ENCODE measurements at regions not wholly inside any gene's neighbourhood (a gene's known extent, or its start where the extent isn't known, plus 50 kb on each side); places are given as distances from the start of the nearest gene placed in this dataset.

DNA sequence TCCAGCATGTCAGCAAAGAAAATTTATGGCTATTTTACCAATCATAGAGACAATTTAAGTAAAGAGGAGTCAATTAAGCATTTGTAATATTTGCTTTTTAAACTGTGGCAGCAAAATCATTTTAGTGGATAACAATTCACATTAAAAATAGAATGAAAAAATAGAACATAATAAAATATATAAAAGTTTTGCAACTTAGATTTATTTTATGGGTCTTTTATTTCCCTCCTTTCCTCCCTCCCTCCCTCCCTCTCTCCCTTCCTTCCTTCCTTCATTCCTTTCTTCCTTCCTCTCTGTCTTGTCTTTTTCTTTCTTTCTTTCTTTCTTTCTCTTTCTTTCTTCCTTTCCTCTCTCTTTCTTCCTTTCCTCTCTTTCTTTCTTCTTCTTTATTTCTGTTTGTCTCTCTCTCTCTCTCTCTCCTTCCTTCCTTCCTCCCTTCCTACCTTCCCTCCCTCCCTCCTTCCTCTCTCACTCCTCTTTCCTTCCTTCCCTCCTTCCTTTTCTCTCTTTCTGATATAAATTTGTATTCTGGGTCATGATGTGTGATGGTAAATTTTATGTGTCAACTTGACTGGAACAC, 610.9 kb upstream of the CITED2 start:
- H3K27ac ChIP-seq (ENCODE audit: low read length) = no peak overlapping the region
- no peak overlapping the region for H3K9ac ChIP-seq (ENCODE audit: low read length)
- no peaks in the 10 kb centered on the region for H3K36me3 ChIP-seq (replicated peaks; ENCODE audit: insufficient read depth, low read length)
- H3K4me1 ChIP-seq (ENCODE audit: low read length) = no peaks in the 10 kb centered on the region
- H3K79me2 ChIP-seq (ENCODE audit: low read length) = no peaks in the 10 kb centered on the region
- TF ChIP-seq EZH2phosphoT487 (IDR thresholded peaks at IDR 0.05; ENCODE audit: low read length) (no peak), EZH2 (optimal IDR thresholded peaks at IDR 0.05; ENCODE audit: low read depth, low read length) (no peak)
- TF ChIP-seq, protein P1, sequence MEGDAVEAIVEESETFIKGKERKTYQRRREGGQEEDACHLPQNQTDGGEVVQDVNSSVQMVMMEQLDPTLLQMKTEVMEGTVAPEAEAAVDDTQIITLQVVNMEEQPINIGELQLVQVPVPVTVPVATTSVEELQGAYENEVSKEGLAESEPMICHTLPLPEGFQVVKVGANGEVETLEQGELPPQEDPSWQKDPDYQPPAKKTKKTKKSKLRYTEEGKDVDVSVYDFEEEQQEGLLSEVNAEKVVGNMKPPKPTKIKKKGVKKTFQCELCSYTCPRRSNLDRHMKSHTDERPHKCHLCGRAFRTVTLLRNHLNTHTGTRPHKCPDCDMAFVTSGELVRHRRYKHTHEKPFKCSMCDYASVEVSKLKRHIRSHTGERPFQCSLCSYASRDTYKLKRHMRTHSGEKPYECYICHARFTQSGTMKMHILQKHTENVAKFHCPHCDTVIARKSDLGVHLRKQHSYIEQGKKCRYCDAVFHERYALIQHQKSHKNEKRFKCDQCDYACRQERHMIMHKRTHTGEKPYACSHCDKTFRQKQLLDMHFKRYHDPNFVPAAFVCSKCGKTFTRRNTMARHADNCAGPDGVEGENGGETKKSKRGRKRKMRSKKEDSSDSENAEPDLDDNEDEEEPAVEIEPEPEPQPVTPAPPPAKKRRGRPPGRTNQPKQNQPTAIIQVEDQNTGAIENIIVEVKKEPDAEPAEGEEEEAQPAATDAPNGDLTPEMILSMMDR (IDR thresholded peaks at IDR 0.05; ENCODE audit: low read length) = no peak
- no peak for DNase-seq
- no peaks in the 10 kb centered on the region for H3F3A ChIP-seq (ENCODE audit: insufficient read depth, low read length)
- no peaks in the 10 kb centered on the region for H3K9me2 ChIP-seq (replicated peaks; ENCODE audit: insufficient read depth, low read length)
- H2AFZ ChIP-seq (ENCODE audit: low read length) = no peak overlapping the region
- H4K20me1 ChIP-seq (ENCODE audit: insufficient read depth, low read length) = no peaks in the 10 kb centered on the region
- no peak overlapping the region for H3K4me2 ChIP-seq (ENCODE audit: low read depth, low read length)
- no peaks in the 10 kb centered on the region for H3K9me3 ChIP-seq (replicated peaks; ENCODE audit: insufficient read depth, low read length)
- no peaks in the 10 kb centered on the region for H3K27me3 ChIP-seq (replicated peaks; ENCODE audit: insufficient read depth, low read length)
- no peak overlapping the region for H3K4me3 ChIP-seq (ENCODE audit: low read length)

DNA sequence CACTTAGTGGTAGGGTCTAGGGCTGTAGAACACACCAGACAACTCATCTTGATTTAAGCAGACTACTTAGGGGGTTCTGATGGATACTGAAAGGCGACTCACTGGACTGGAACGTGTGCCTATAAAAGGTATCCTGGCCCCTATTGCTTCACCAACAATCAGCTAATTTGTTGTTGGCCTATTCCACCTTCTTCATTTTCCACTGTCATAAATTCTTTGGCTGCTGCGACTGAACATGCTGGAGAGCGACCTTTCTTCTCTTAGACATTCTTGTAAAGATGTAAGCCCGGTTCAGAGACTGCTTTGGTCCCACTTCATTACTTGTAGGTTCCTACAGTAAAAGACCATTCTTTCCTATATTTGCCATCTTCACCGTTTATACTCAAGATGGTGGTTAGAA, 609.9 kb upstream of the CITED2 start:
- Histone ChIP-seq H4K20me1 (ENCODE audit: insufficient read depth, low read length) (no peaks in the 10 kb centered on the region), H3K4me3 (ENCODE audit: low read length) (no peak overlapping the region), H3K4me1 (ENCODE audit: low read length) (no peaks in the 10 kb centered on the region), H3K36me3 (replicated peaks; ENCODE audit: insufficient read depth, low read length) (no peaks in the 10 kb centered on the region), H3K4me2 (ENCODE audit: low read depth, low read length) (no peak overlapping the region), H3K79me2 (ENCODE audit: low read length) (no peaks in the 10 kb centered on the region), H2AFZ (ENCODE audit: low read length) (no peak overlapping the region), H3F3A (ENCODE audit: insufficient read depth, low read length) (no peaks in the 10 kb centered on the region), H3K9me2 (replicated peaks; ENCODE audit: insufficient read depth, low read length) (no peaks in the 10 kb centered on the region), H3K9me3 (replicated peaks; ENCODE audit: insufficient read depth, low read length) (no peaks in the 10 kb centered on the region), H3K27me3 (replicated peaks; ENCODE audit: insufficient read depth, low read length) (no peaks in the 10 kb centered on the region), H3K27ac (ENCODE audit: low read length) (no peak overlapping the region), H3K9ac (ENCODE audit: low read length) (no peak overlapping the region)
- TF ChIP-seq EZH2phosphoT487 (IDR thresholded peaks at IDR 0.05; ENCODE audit: low read length) = no peak
- TF ChIP-seq EZH2 (optimal IDR thresholded peaks at IDR 0.05; ENCODE audit: low read depth, low read length) = no peak
- TF ChIP-seq, protein P1 (IDR thresholded peaks at IDR 0.05; ENCODE audit: low read length) = no peak
- DNase-seq = no peak

GRCh38 chr6:139983555-139984276, 609.3 kb upstream of the CITED2 start:
- no peak for DNase-seq
- no peaks in the 10 kb centered on the region for H3K4me1 ChIP-seq (ENCODE audit: low read length)
- no peaks in the 10 kb centered on the region for H3K27me3 ChIP-seq (replicated peaks; ENCODE audit: insufficient read depth, low read length)
- TF ChIP-seq, protein P1 (IDR thresholded peaks at IDR 0.05; ENCODE audit: low read length) = no peak
- no peak for TF ChIP-seq EZH2 (optimal IDR thresholded peaks at IDR 0.05; ENCODE audit: low read depth, low read length)
- no peak for TF ChIP-seq EZH2phosphoT487 (IDR thresholded peaks at IDR 0.05; ENCODE audit: low read length)
- no peak overlapping the region for H3K4me2 ChIP-seq (ENCODE audit: low read depth, low read length)
- H3K36me3 ChIP-seq (replicated peaks; ENCODE audit: insufficient read depth, low read length) = no peaks in the 10 kb centered on the region
- H3K9me3 ChIP-seq (replicated peaks; ENCODE audit: insufficient read depth, low read length) = no peaks in the 10 kb centered on the region
- no peak overlapping the region for H3K4me3 ChIP-seq (ENCODE audit: low read length)
- H3K27ac ChIP-seq (ENCODE audit: low read length) = no peak overlapping the region
- H3K79me2 ChIP-seq (ENCODE audit: low read length) = no peaks in the 10 kb centered on the region
- H3K9me2 ChIP-seq (replicated peaks; ENCODE audit: insufficient read depth, low read length) = no peaks in the 10 kb centered on the region
- H4K20me1 ChIP-seq (ENCODE audit: insufficient read depth, low read length) = no peaks in the 10 kb centered on the region
- no peak overlapping the region for H2AFZ ChIP-seq (ENCODE audit: low read length)
- no peaks in the 10 kb centered on the region for H3F3A ChIP-seq (ENCODE audit: insufficient read depth, low read length)
- H3K9ac ChIP-seq (ENCODE audit: low read length) = no peak overlapping the region
